ENCODE measurements at regions not wholly inside any gene's neighbourhood (a gene's known extent, or its start where the extent isn't known, plus 50 kb on each side); places are given as distances from the start of the nearest gene placed in this dataset.
"Not testable (repeated sequence)": the region's sequence is repeated elsewhere in the genome, so short reads cannot be mapped to it uniquely, and the experiment has no call there.

DNA sequence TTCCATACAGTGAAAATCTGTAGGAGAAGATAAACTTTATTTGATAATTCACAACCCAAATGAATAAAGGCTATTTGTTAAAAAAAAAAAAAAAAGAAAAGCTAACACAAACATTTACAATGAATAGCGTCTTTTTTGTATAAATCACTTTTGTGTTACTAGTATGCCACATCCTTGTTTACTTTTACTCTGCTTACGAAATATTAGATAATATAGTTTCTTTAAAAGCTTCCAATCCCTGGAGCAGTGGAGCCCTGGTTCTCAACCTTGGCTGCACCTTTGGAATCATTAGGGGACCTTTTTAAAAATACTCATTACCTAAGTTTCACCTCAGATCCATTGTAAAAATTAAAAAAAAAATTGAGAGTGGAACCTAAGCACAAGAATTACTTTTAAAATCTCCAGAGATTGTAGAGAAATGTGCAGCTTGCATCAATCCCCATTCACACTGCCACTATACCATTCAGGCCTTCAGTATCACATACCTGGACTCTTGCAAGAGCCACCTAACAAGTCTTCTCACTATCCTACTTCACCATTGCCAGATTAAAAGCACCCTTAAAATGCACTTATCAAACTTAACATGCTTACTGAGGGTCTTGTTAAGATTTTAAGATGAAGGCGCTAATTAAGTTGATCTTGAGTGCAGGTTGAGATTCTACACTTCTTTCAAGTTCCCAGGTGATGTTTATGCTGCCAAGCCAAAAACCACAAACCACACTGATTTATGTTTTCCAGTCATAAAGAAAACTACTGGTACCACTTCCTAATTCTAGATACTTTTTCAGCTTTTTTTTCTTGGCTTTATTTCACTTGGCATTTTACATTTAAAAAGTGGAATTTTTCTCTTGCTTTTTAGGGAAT is 59.7 kb upstream of the ZC3H15 start:
- TF ChIP-seq, protein P1, sequence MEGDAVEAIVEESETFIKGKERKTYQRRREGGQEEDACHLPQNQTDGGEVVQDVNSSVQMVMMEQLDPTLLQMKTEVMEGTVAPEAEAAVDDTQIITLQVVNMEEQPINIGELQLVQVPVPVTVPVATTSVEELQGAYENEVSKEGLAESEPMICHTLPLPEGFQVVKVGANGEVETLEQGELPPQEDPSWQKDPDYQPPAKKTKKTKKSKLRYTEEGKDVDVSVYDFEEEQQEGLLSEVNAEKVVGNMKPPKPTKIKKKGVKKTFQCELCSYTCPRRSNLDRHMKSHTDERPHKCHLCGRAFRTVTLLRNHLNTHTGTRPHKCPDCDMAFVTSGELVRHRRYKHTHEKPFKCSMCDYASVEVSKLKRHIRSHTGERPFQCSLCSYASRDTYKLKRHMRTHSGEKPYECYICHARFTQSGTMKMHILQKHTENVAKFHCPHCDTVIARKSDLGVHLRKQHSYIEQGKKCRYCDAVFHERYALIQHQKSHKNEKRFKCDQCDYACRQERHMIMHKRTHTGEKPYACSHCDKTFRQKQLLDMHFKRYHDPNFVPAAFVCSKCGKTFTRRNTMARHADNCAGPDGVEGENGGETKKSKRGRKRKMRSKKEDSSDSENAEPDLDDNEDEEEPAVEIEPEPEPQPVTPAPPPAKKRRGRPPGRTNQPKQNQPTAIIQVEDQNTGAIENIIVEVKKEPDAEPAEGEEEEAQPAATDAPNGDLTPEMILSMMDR (IDR thresholded peaks at IDR 0.05): no peak
- no peak overlapping the region for H3K4me3 ChIP-seq
- ATAC-seq (peak in 1 of 2 donors; percentile 51), DNase-seq (no peak)
- intact Hi-C loops (cut with DNase I): no loop called here
- no peak overlapping the region for H3K27ac ChIP-seq
- no peaks in the 10 kb centered on the region for H3K4me1 ChIP-seq
- H3K27me3 ChIP-seq (ENCODE audit: low read depth): no peaks in the 10 kb centered on the region
- H3K9me3 ChIP-seq: no peaks in the 10 kb centered on the region
- H3K36me3 ChIP-seq: no peaks in the 10 kb centered on the region

DNA sequence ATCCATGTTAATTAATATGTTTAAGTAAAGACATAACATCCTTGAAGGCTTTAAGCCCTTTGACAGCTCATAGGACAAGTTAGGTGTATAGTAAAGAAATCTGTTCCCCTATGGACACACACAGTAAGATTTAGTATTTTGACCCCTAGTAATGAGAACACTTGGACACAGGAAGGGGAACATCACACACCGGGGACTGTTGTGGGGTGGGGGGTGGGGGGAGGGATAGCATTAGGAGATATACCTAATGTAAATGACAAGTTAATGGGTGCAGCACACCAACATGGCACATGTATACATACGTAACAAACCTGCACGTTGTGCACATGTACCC is 59.1 kb upstream of the ZC3H15 start:
- intact Hi-C loops (cut with DNase I); ATAC-seq; H3K9me3 ChIP-seq: not testable (repeated sequence)

DNA sequence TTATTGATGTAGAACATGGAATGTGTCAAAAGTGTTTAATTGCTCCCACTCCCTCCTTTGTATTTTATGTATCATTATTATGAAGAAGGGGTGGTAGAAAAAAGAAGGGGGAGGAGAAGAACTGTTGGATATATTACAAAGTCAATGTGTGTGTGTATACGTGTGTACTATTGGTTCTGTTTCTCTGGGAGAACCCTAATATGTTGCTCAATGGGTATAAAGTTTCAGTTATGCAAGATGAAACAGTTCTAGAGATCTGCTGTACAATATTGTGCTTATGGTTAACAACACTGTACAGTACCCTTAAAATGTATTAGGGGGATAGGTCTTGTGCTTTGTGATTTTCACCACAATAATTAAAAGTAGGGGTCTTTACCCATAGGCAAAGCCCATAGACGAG is 58.1 kb upstream of the ZC3H15 start:
- Histone ChIP-seq H3K9me3 (no peaks in the 10 kb centered on the region), H3K27me3 (ENCODE audit: low read depth) (no peaks in the 10 kb centered on the region), H3K4me1 (no peaks in the 10 kb centered on the region), H3K27ac (no peak overlapping the region), H3K36me3 (no peaks in the 10 kb centered on the region), H3K4me3 (no peak overlapping the region)
- ATAC-seq (no peak), DNase-seq (no peak)
- intact Hi-C loops (cut with DNase I): no loop called here
- TF ChIP-seq, protein P1 (IDR thresholded peaks at IDR 0.05): no peak

More for the DNA sequence above, 59.1 kb upstream of the ZC3H15 start:
- not testable (repeated sequence) for DNase-seq; H3K4me1 ChIP-seq; H3K36me3 ChIP-seq; H3K27ac ChIP-seq; H3K4me3 ChIP-seq; H3K27me3 ChIP-seq (ENCODE audit: low read depth)

DNA sequence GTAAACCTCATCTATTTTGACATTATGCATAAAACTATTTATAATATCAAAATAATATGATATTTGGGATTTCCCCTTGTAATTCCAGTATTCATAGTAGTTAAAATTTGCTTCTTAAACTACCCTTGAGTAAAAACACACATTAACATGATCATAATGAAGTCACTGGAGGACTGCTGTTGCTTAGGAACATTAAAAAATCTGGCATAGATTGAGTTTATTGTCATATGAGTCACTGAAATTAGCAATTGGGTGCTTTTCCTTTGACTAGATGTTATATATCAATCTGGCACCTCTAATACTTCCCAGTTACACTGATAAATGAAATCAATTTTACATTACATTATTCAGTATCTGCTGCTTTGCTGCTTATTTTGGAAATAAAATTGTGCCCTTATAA is 57.0 kb upstream of the ZC3H15 start:
- no peak overlapping the region for H3K27ac ChIP-seq
- H3K9me3 ChIP-seq: no peaks in the 10 kb centered on the region
- TF ChIP-seq, protein P1 (IDR thresholded peaks at IDR 0.05): no peak
- intact Hi-C loops (cut with DNase I): no loop called here
- ATAC-seq (no peak), DNase-seq (no peak)
- H3K4me3 ChIP-seq: no peak overlapping the region
- no peaks in the 10 kb centered on the region for H3K36me3 ChIP-seq
- no peaks in the 10 kb centered on the region for H3K27me3 ChIP-seq (ENCODE audit: low read depth)
- no peaks in the 10 kb centered on the region for H3K4me1 ChIP-seq

DNA sequence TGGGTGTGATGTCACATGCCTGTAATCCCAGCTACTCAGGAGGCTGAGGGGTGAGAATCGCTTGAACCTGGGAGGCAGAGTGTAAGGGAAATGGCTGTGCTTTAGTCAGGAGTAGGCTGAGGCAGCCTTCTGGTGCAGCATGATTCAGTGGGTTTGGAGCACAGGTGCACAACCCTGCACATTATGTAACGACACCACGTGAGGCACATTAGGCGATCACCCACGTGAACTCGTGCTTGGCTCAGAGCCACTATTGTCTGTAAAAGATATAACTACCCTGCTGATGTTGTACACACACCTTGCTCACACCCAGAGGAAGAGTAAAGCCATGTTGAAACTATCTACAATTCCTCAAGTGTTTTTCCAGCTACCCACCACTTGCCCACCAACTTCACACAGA is 54.8 kb upstream of the ZC3H15 start:
- Histone ChIP-seq H3K9me3 (no peaks in the 10 kb centered on the region), H3K4me1 (no peaks in the 10 kb centered on the region), H3K36me3 (no peaks in the 10 kb centered on the region), H3K27me3 (ENCODE audit: low read depth) (no peaks in the 10 kb centered on the region), H3K27ac (no peak overlapping the region), H3K4me3 (no peak overlapping the region)
- no peak for ATAC-seq
- TF ChIP-seq, protein P1 (IDR thresholded peaks at IDR 0.05): no peak
- intact Hi-C loops (cut with DNase I): no loop called here
- no peak for DNase-seq

DNA sequence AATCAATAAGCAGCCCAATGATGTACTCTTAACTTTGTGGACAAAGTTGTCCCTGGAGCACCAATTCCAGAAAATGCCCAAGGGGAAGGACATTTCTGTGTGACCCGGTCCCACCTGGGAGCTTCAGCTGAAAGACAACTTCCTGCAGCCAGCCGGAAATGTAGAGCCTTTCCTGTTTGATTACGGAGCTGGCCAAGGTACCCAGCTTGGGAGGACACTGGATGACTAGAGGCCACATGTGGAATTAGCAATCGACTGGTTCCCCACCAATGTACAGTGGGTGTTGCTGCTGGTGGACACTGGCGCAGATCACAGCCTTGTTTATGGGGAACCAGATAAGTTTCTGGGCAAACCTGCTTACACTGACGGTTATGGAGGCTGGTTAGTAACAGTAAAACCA is 53.0 kb upstream of the ZC3H15 start:
- Histone ChIP-seq H3K27ac (no peak overlapping the region), H3K4me1 (no peaks in the 10 kb centered on the region), H3K27me3 (ENCODE audit: low read depth) (no peaks in the 10 kb centered on the region), H3K4me3 (no peak overlapping the region), H3K36me3 (no peaks in the 10 kb centered on the region), H3K9me3 (no peaks in the 10 kb centered on the region)
- DNase-seq (no peak), ATAC-seq (no peak)
- intact Hi-C loops (cut with DNase I): no loop called here
- TF ChIP-seq, protein P1 (IDR thresholded peaks at IDR 0.05): no peak

Data from lower lobe of right lung (tissue), 2 donors.